Right lobe of liver (tissue), 6 donors: ENCODE measurements at regions not wholly inside any gene's neighbourhood (a gene's known extent, or its start where the extent isn't known, plus 50 kb on each side); places are given as distances from the start of the nearest gene placed in this dataset.
"Not testable (repeated sequence)": the region's sequence is repeated elsewhere in the genome, so short reads cannot be mapped to it uniquely, and the experiment has no call there.

Experiments
- ATAC-seq, 4 donors: fragments of 200-7000 bp; cut with Tn5 transposase; one replicate each; pipeline ENCODE4 v1.9.1; 2020; ENCODE audit warnings: mild to moderate bottlenecking in 4 of 4, moderate library complexity in 4 of 4
- DNase-seq, 3 donors: peaks; one replicate each; pipeline ENCODE4 v3.0.0-alpha.2; 2020
- H3K27ac ChIP-seq, 3 donors: fragments of 200-600 bp; one replicate each; pipeline ENCODE4 v1.8.0; 2022
- H3K27me3 ChIP-seq, 2 donors: fragments of 200-600 bp; one replicate each; pipeline ENCODE4 v1.8.0; 2022
- H3K36me3 ChIP-seq, 4 donors: fragments of 200-600 bp; sonication (generic) in 1 of 4; one replicate each; pipeline versions ENCODE4 v1.5.1 to v1.8.0; 2017 to 2022; ENCODE audit warnings: control low read depth in 1 of 4
- H3K4me1 ChIP-seq, 4 donors: fragments of 200-600 bp; sonication (generic) in 1 of 4; one replicate each; pipeline versions ENCODE4 v1.5.1 to v1.8.0; 2017 to 2022; ENCODE audit warnings: control low read depth in 1 of 4
- H3K4me3 ChIP-seq, 3 donors: fragments of 200-600 bp; one replicate each; pipeline ENCODE4 v1.8.0; 2022
- H3K9me3 ChIP-seq, 4 donors: fragments of 200-600 bp; sonication (generic) in 1 of 4; one replicate each; pipeline versions ENCODE4 v1.5.1 to v1.8.0; 2017 to 2022; ENCODE audit warnings: control low read depth in 1 of 4
- CTCF ChIP-seq, 4 donors: fragments of 200-600 bp in 3 of 4; fragments of 450-650 bp in 1 of 4; IDR thresholded peaks; one replicate each; pipeline versions ENCODE4 v1.5.1 to v1.8.0; 2016 to 2022; ENCODE audit warnings: antibody characterized with exemption in 4 of 4, mild to moderate bottlenecking in 2 of 4
- POLR2A ChIP-seq: fragments of 450-650 bp; IDR thresholded peaks from one replicate; pipeline ENCODE4 v1.6.1; 2017; ENCODE audit warnings: antibody characterized with exemption, mild to moderate bottlenecking
- WGBS: methylation state at CpG from one replicate; pipeline ENCODE4 v1.1.6; 2018; ENCODE audit warnings: low coverage, low lambda C conversion rate; ENCODE audit not compliant: insufficient coverage; ENCODE audit errors: missing lambda C conversion rate; 5-methylcytosine and 5-hydroxymethylcytosine counted together
- intact Hi-C, 2 donors: fragments of 100-400 bp; cut with DNase I; formaldehyde crosslinking; loops; one replicate each; pipeline versions ENCODE4 v1.11.2 to v1.14.1; 2022
- donor health status: DM: no; HTN: yes; CAD: no.
- donor health status: DM: no; HTN: no; CAD: no.
- donor health status: DM: no; HTN: no; CAD: no.
- donor health status: DM: no; HTN: yes; CAD: no.
- donor health status: DM: no; HTN: yes; CAD: no.

GRCh38 chr5:23419115-23419514, 88.3 kb upstream of the PRDM9 start:
- intact Hi-C loops = no loop called here
- H3K4me1 ChIP-seq = peaks cover 0 to 16% (median 0%) of the 10 kb centered on the region in 4 donors
- TF ChIP-seq CTCF (IDR thresholded peaks at IDR 0.05) (peak in 1 of 4 donors; percentile 16), POLR2A (no peak)
- peak overlapping the region in 1 of 3 donors; percentile 47 for H3K27ac ChIP-seq
- peak; percentile 39 to 90 (median 79) for ATAC-seq
- WGBS = 13% methylated on average over 1 of the region's 1 CpG
- H3K9me3 ChIP-seq = no peaks in the 10 kb centered on the region
- H3K36me3 ChIP-seq = no peaks in the 10 kb centered on the region
- no peaks in the 10 kb centered on the region for H3K27me3 ChIP-seq
- H3K4me3 ChIP-seq = no peak overlapping the region
- DNase-seq = no peak

DNA sequence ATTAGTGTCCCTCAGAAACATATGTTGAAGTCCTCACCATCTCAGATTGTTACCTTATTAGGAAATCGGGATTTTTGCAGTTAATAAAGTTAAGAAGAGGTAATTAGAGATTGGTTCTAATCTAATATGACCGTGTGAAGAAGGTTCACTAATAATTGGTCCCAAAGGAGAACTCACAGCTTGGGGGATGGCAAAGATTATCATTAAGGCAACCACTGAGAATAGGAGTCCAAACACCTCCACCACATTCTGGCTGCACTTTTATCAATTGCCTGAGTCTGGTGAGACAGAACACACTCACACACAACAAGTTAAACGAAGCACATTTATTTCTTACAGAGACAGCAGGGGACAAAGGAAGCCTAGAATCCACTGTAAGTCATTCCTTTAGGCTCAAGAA, 94.9 kb upstream of the PRDM9 start:
- intact Hi-C loops = no loop called here
- no peak for ATAC-seq

GRCh38 chr5:23411994-23412393, 95.4 kb upstream of the PRDM9 start:
- H3K27me3 ChIP-seq = no peaks in the 10 kb centered on the region
- DNase-seq = no peak
- no peak overlapping the region for H3K4me3 ChIP-seq
- no peak overlapping the region for H3K27ac ChIP-seq
- no peaks in the 10 kb centered on the region for H3K36me3 ChIP-seq
- no peak for ATAC-seq
- H3K4me1 ChIP-seq = peaks cover 0 to 5% (median 0%) of the 10 kb centered on the region in 4 donors
- H3K9me3 ChIP-seq = no peaks in the 10 kb centered on the region
- WGBS = 82% methylated on average over 2 of the region's 2 CpGs
- intact Hi-C loops = no loop called here
- TF ChIP-seq CTCF (IDR thresholded peaks at IDR 0.05) (no peak), POLR2A (no peak)

More for the DNA sequence above, 94.9 kb upstream of the PRDM9 start:
- H3K36me3 ChIP-seq = no peaks in the 10 kb centered on the region
- H3K9me3 ChIP-seq = no peaks in the 10 kb centered on the region
- H3K27ac ChIP-seq = no peak overlapping the region
- no peak for TF ChIP-seq CTCF (IDR thresholded peaks at IDR 0.05)
- TF ChIP-seq POLR2A = no peak
- no peaks in the 10 kb centered on the region for H3K27me3 ChIP-seq
- 55% methylated on average over 3 of the region's 3 CpGs for WGBS
- peaks cover 0 to 5% (median 0%) of the 10 kb centered on the region in 4 donors for H3K4me1 ChIP-seq
- H3K4me3 ChIP-seq = no peak overlapping the region
- DNase-seq = no peak

DNA sequence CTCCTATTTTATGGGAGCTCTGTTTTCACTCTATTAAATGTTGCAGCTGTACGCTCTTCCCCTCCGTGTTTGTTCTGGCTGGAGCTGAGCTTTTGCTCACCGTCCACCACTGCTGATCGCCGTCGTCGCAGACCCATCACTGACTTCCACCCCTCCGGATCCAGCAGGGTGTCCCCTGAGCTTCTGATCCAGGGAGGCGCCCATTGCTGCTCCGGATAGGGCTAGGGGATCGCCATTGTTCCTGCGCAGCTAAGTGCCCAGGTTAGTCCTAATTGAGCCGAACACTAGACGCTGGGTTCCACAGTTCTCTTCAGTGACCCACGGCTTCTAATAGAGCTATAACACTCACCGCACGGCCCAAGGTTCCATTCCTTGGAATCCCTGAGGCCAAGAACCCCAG, 96.2 kb upstream of the PRDM9 start:
- TF ChIP-seq POLR2A (no peak), CTCF (IDR thresholded peaks at IDR 0.05) (no peak)
- Histone ChIP-seq H3K4me1 (peaks cover 0 to 5% (median 0%) of the 10 kb centered on the region in 4 donors), H3K27me3 (no peaks in the 10 kb centered on the region), H3K4me3 (no peak overlapping the region), H3K9me3 (no peaks in the 10 kb centered on the region), H3K36me3 (no peaks in the 10 kb centered on the region), H3K27ac (no peak overlapping the region)
- no peak for DNase-seq
- 87% methylated on average over 15 of the region's 17 CpGs for WGBS
- no peak for ATAC-seq
- intact Hi-C loops = no loop called here

DNA sequence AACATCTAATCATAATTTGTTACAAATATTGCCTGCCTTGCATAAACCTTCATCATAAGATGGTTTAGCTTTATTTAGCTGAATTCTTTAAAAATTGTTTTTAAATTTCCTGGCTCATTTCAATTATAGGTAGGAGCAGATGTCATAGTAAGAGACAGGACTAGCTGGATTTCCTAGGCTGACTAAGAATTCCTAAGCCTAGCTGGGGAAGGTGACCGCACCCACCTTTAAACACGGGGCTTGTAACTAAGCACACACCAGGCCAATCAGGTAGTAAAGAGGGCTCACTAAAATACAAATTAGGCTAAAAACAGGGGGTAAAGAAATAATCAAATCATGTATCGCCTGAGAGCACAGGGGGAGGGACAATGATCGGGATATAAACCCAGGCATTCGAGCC, 96.6 kb upstream of the PRDM9 start:
- H3K27me3 ChIP-seq = not testable (repeated sequence)

More for the DNA sequence above, 96.6 kb upstream of the PRDM9 start:
- WGBS = 79% methylated on average over 3 of the region's 5 CpGs
- H3K9me3 ChIP-seq, H3K4me1 ChIP-seq, H3K36me3 ChIP-seq, H3K4me3 ChIP-seq, ATAC-seq, H3K27ac ChIP-seq, DNase-seq, intact Hi-C loops: not testable (repeated sequence)
